ENCODE measurements at regions not wholly inside any gene's neighbourhood (a gene's known extent, or its start where the extent isn't known, plus 50 kb on each side); places are given as distances from the start of the nearest gene placed in this dataset.

GRCh38 chr5:16994565-16994964 is 58.5 kb upstream of the MYO10 start:
- peak overlapping the region in 5 of 10 donors; percentile 18 to 61 (median 37) for H3K27ac ChIP-seq
- intact Hi-C loops (cut with DNase I) = loop anchor here in 3 of 10 donors (2.0 to 10.0 kb wide), 3 partner anchors 50 to 58 kb away; partner anchors contain the start of gene MYO10 (in 1 of the 3)
- ATAC-seq = peak in 1 of 8 donors; percentile 59

GRCh38 chr5:16995372-16995771 is 59.3 kb upstream of the MYO10 start:
- Histone ChIP-seq H3K27me3 (no peaks in the 10 kb centered on the region), H3K4me1 (peaks cover 0 to 17% (median 3%) of the 10 kb centered on the region in 9 donors), H3K4me3 (no peak overlapping the region), H3K27ac (peak overlapping the region in 4 of 10 donors; percentile 2 to 61 (median 46)), H3K36me3 (no peaks in the 10 kb centered on the region), H3K9me3 (no peaks in the 10 kb centered on the region)
- 61 to 66% methylated on average over 4 of the region's 4 CpGs for WGBS, 2 donors
- intact Hi-C loops (cut with DNase I) = loop anchor here in 3 of 10 donors (2.0 to 10.0 kb wide), 3 partner anchors 51 to 59 kb away; partner anchors contain the start of gene MYO10 (in 1 of the 3)
- no peak for TF ChIP-seq CTCF (IDR thresholded peaks at IDR 0.05)
- no peak for DNase-seq
- peak in 1 of 8 donors; percentile 52 for ATAC-seq

More at GRCh38 chr5:16994565-16994964, 58.5 kb upstream of the MYO10 start:
- no peaks in the 10 kb centered on the region for H3K36me3 ChIP-seq
- no peaks in the 10 kb centered on the region for H3K27me3 ChIP-seq
- TF ChIP-seq CTCF (IDR thresholded peaks at IDR 0.05) = no peak
- DNase-seq = no peak
- H3K4me1 ChIP-seq = peaks cover 0 to 17% (median 3%) of the 10 kb centered on the region in 9 donors
- H3K4me3 ChIP-seq = no peak overlapping the region
- WGBS, 2 donors = 28 to 39% methylated on average over 3 of the region's 3 CpGs
- no peaks in the 10 kb centered on the region for H3K9me3 ChIP-seq

GRCh38 chr5:17000291-17000939 is 64.3 kb upstream of the MYO10 start:
- ATAC-seq (peak in 2 of 8 donors; percentile 35 to 55), DNase-seq (no peak)
- 62 to 72% methylated on average over 5 of the region's 5 CpGs for WGBS, 2 donors
- Histone ChIP-seq H3K36me3 (no peaks in the 10 kb centered on the region), H3K27ac (no peak overlapping the region), H3K4me3 (no peak overlapping the region), H3K27me3 (no peaks in the 10 kb centered on the region), H3K9me3 (no peaks in the 10 kb centered on the region), H3K4me1 (peaks cover 0 to 16% (median 5%) of the 10 kb centered on the region in 9 donors)
- intact Hi-C loops (cut with DNase I) = loop anchor here in 1 of 10 donors (10.0 kb wide), 1 partner anchor 134 kb away; no protein-coding TSS in a partner anchor
- no peak for TF ChIP-seq CTCF (IDR thresholded peaks at IDR 0.05)

DNA sequence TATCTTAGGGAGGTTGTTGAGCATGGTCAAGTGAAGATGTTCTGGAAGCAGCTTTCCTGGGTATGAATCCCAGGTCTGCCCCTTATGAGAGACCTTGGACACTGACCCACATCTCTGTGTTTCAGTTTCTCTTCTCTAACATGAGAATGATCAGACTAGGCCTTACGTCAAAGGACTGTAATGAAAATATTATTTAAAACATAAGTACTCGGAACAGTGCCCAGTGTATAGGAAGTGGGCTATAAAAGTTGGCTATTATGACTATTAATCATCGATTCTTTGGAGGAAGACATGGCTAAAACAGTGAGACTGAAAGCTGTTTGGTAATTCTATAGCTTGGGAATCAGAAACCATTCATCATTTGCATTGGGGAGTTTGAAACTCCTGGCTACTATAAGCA is 65.3 kb upstream of the MYO10 start:
- Histone ChIP-seq H3K27me3 (no peaks in the 10 kb centered on the region), H3K36me3 (no peaks in the 10 kb centered on the region), H3K9me3 (no peaks in the 10 kb centered on the region), H3K4me1 (peaks cover 0 to 14% (median 5%) of the 10 kb centered on the region in 9 donors), H3K4me3 (no peak overlapping the region), H3K27ac (no peak overlapping the region)
- DNase-seq (no peak), ATAC-seq (no peak)
- intact Hi-C loops (cut with DNase I) = loop anchor here in 1 of 10 donors (10.0 kb wide), 1 partner anchor 133 kb away; no protein-coding TSS in a partner anchor
- TF ChIP-seq CTCF (IDR thresholded peaks at IDR 0.05) = no peak
- 93 to 94% methylated on average over 3 of the region's 3 CpGs for WGBS, 2 donors

All from heart right ventricle (tissue), 16 donors.